Chondrocyte (in vitro differentiated cells): ENCODE measurements at regions not wholly inside any gene's neighbourhood (a gene's known extent, or its start where the extent isn't known, plus 50 kb on each side); places are given as distances from the start of the nearest gene placed in this dataset.

Source experiments
- DNase-seq: peaks from one replicate; pipeline ENCODE4 v3.0.0; 2021; ENCODE audit warnings: mixed read lengths, low spot score
- H3K27ac Mint-ChIP-seq: one replicate; pipeline ENCODE4 v1.8.0; 2021; ENCODE audit warnings: mild to moderate bottlenecking, moderate library complexity, mixed read lengths; ENCODE audit not compliant: unreplicated experiment
- H3K27me3 Mint-ChIP-seq: 2 replicates; pipeline ENCODE4 v1.8.0; 2021; ENCODE audit warnings: low read depth, mixed read lengths
- H3K36me3 Mint-ChIP-seq: 2 replicates; pipeline ENCODE4 v1.8.0; 2021; ENCODE audit warnings: low read depth, mixed read lengths
- H3K4me1 Mint-ChIP-seq: 2 replicates; pipeline ENCODE4 v1.8.0; 2021; ENCODE audit warnings: low read depth, mild to moderate bottlenecking, mixed read lengths
- H3K4me3 Mint-ChIP-seq: one replicate; pipeline ENCODE4 v1.8.0; 2021; ENCODE audit warnings: mild to moderate bottlenecking, moderate library complexity, mixed read lengths; ENCODE audit not compliant: unreplicated experiment
- H3K9me3 Mint-ChIP-seq: 2 replicates; pipeline ENCODE4 v1.8.0; 2021; ENCODE audit warnings: low read depth, mixed read lengths
- CTCF ChIP-seq: fragments of 200-600 bp; sonication (generic); IDR thresholded peaks from 2 replicates; pipeline ENCODE4 v1.5.0; 2021; ENCODE audit warnings: antibody characterized with exemption, mild to moderate bottlenecking, moderate library complexity

- H3K27ac Mint-ChIP-seq, result peak overlapping the region; percentile 91
- H3K36me3 Mint-ChIP-seq, result no peaks in the 10 kb centered on the region
- H3K4me3 Mint-ChIP-seq, result no peak overlapping the region
- H3K27me3 Mint-ChIP-seq, result no peaks in the 10 kb centered on the region
- H3K4me1 Mint-ChIP-seq, result peaks cover 25% of the 10 kb centered on the region
- TF ChIP-seq CTCF, result no peak
- no peak for DNase-seq
- peaks cover 10% of the 10 kb centered on the region for H3K9me3 Mint-ChIP-seq
Measured at GRCh38 chr13:76293346-76293745, 592.9 kb downstream of the KCTD12 start.

DNA sequence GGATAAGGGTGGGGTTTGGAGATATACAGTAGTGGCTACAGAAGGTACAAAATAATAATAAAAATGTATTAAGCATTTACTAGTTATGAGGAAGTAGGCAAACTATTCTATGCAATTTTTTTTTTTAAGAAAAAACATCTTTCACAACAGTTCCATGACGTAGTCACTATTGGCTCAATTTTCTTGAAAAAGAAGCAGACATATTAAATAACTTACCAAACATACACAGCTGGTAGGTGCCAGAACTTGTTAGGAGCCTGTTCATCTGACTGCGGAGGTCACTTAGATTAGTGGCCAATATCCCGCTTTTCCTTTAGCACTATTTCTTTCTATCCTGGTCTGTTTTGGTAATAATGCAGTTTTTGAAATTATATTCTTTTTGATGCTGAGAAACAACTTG, 593.5 kb downstream of the KCTD12 start:
- no peak overlapping the region for H3K4me3 Mint-ChIP-seq
- no peak for DNase-seq
- peaks cover 25% of the 10 kb centered on the region for H3K4me1 Mint-ChIP-seq
- no peak overlapping the region for H3K27ac Mint-ChIP-seq
- H3K9me3 Mint-ChIP-seq, result peaks cover 10% of the 10 kb centered on the region
- H3K36me3 Mint-ChIP-seq, result no peaks in the 10 kb centered on the region
- no peaks in the 10 kb centered on the region for H3K27me3 Mint-ChIP-seq
- no peak for TF ChIP-seq CTCF

DNA sequence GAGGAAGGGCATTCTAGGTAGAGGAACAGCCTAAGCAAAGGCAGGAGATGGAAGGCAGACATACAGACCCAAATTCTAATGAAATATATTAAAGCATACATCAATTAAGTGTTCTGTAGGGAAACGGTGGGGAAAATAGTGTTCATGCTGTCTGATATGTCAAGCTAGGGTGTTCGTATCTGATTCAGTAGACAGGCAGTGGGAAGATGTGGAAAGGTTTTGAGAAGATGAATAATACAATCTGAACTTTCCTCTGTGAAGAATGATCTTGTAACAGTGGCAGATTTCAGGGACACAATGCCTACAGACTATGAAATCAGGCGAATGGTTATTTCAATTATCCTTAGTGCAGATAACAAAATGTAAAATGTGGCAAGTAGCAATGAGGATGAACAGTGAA, 594.2 kb downstream of the KCTD12 start:
- no peak for DNase-seq
- Mint-ChIP-seq H3K36me3 (no peaks in the 10 kb centered on the region), H3K27ac (no peak overlapping the region), H3K4me1 (peaks cover 28% of the 10 kb centered on the region), H3K9me3 (peaks cover 10% of the 10 kb centered on the region), H3K27me3 (no peaks in the 10 kb centered on the region), H3K4me3 (no peak overlapping the region)
- TF ChIP-seq CTCF, result no peak

DNA sequence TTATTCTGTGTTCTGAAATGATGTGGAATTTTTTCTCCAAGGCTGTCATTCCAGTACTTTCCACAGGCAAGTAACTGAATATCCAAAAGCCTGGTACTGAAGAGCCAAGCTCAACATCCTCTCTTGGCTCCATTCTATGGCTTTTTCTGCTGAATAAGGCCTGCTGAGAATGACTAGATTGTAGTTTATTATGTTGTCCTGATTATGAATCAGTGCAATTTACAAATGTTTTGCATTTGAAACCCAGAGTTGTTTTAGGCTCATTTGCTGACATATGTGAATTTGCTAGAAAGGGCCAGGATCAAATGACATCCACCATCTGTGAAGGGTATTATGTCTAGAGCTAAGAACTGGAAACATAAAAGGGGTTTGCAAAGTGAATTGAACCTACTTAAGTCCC, 596.6 kb downstream of the KCTD12 start:
- Mint-ChIP-seq H3K4me1 (peaks cover 49% of the 10 kb centered on the region), H3K36me3 (no peaks in the 10 kb centered on the region), H3K4me3 (no peak overlapping the region), H3K27me3 (no peaks in the 10 kb centered on the region), H3K27ac (no peak overlapping the region), H3K9me3 (peaks cover 12% of the 10 kb centered on the region)
- no peak for TF ChIP-seq CTCF
- no peak for DNase-seq

GRCh38 chr13:76286178-76286577, 600.0 kb downstream of the KCTD12 start:
- Mint-ChIP-seq H3K9me3 (peaks cover 2% of the 10 kb centered on the region), H3K27ac (peak overlapping the region; percentile 74), H3K27me3 (peaks cover 3% of the 10 kb centered on the region), H3K4me1 (peaks cover 27% of the 10 kb centered on the region), H3K36me3 (no peaks in the 10 kb centered on the region), H3K4me3 (no peak overlapping the region)
- no peak for DNase-seq
- TF ChIP-seq CTCF, result no peak
